GM10266 (cell line): ENCODE measurements at regions not wholly inside any gene's neighbourhood (a gene's known extent, or its start where the extent isn't known, plus 50 kb on each side); places are given as distances from the start of the nearest gene placed in this dataset.
"Not testable (repeated sequence)": the region's sequence is repeated elsewhere in the genome, so short reads cannot be mapped to it uniquely, and the experiment has no call there.

Source experiments
- DNase-seq: peaks from one replicate; pipeline ENCODE4 v3.0.0; 2012; ENCODE audit errors: extremely low spot score
- CTCF ChIP-seq: IDR thresholded peaks from 2 replicates; pipeline ENCODE4 v1.5.1; 2012; ENCODE audit warnings: mild to moderate bottlenecking, low read depth; ENCODE audit not compliant: control insufficient read depth, insufficient read depth; ENCODE audit errors: missing control alignments

- no peak for TF ChIP-seq CTCF
- no peak for DNase-seq
Observed at GRCh38 chr3:87710028-87710427, 348.8 kb downstream of the CGGBP1 start.

- DNase-seq, result no peak
- TF ChIP-seq CTCF, result no peak
Observed at GRCh38 chr3:87706176-87706575, 352.6 kb downstream of the CGGBP1 start.

- no peak for TF ChIP-seq CTCF
- no peak for DNase-seq
Observed at GRCh38 chr3:87702600-87702999, 356.2 kb downstream of the CGGBP1 start.

GRCh38 chr3:87696124-87697013, 362.4 kb downstream of the CGGBP1 start:
- no peak for DNase-seq
- TF ChIP-seq CTCF, result no peak

GRCh38 chr3:87694678-87695077, 364.1 kb downstream of the CGGBP1 start:
- no peak for DNase-seq
- TF ChIP-seq CTCF, result no peak

GRCh38 chr3:87691109-87691508, 367.7 kb downstream of the CGGBP1 start:
- no peak for TF ChIP-seq CTCF
- no peak for DNase-seq

GRCh38 chr3:87678984-87679660, 379.7 kb downstream of the CGGBP1 start:
- DNase-seq, result not testable (repeated sequence)
